ENCODE measurements at regions not wholly inside any gene's neighbourhood (a gene's known extent, or its start where the extent isn't known, plus 50 kb on each side); places are given as distances from the start of the nearest gene placed in this dataset.
"Not testable (repeated sequence)": the region's sequence is repeated elsewhere in the genome, so short reads cannot be mapped to it uniquely, and the experiment has no call there.

DNA sequence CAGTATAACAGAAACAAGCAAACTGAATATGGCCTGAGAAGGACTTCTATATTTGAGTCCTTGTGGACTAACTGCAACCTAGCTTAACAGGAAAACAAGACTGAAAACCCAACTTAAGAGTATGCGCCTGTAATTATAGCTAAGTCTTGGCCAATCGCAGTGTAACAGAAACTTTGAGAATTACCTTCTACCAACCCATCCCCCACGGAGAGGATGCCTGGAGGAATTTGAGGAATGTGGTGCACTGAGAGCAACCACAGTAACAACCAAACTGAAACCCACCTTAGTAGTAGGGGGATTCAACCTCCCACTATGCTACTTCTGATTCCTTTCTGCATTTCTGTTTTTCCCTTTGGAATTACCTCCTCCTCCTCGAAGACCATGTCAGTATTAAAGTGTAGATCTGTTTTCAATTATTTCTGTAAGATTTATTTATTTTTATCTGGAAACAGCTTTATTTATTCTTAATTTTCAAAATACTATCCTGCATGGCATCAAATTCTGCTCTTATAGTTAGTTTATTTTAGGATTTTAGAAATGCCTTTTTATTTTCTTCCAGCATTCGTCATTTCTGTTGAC lies 393.6 kb downstream of the KCNA4 start:
- DNase-seq (ENCODE audit: low spot score), result no peak

DNA sequence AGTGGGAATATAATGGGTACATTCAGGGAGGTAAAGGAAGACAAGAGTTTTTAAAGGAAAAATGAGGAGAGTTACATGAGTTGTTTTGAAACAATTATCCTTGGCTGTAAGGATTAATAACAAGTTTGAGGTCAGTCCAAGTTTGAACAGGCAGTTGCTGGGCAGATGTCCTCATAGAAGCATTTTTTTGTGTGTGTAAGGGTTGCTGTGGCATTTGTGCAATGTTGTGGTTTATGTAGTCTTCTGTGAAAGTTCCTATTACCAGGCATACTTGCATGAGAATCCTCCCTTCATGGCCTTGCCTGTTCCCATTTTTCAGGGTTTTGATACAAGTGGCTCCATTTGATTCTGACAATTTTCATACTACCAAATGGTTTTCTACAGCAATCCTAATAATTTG lies 400.2 kb downstream of the KCNA4 start:
- DNase-seq (ENCODE audit: low spot score), result no peak

- no peak for DNase-seq (ENCODE audit: low spot score)
These were observed 404.4 kb downstream of the KCNA4 start for GRCh38 chr11:29612423-29612822.

DNA sequence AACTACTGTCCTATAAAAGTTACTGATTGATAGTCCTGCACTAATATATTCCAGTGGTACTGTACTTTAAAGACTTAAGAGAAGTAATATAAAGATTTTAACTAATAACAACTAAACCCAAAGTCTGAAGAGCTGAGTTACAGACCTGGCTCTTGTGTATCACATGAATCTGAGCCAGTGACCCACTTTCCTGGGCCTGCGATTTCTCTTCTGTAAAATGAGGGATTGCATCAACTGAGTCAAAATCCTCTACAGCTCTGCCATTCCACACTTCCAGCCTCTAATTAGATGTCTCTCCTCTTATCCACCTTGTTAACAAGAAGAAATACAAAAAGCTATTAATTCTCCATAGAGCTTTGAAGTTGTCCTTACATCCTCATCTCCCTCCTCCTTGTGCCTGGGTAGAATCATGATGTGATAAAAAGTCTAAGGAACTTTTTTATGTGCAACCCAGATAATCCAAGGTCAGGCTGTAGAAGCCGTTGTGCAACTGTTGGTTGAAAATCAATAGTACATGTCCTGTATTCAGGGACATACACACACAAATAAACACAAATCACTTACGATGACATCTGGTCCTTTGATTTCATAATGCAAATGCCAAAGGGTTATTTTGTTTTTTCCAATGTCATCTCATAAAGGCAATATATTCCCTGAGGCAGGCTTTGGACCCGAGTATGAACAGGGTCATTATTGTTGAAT lies 410.3 kb downstream of the KCNA4 start:
- no peak for DNase-seq (ENCODE audit: low spot score)

DNA sequence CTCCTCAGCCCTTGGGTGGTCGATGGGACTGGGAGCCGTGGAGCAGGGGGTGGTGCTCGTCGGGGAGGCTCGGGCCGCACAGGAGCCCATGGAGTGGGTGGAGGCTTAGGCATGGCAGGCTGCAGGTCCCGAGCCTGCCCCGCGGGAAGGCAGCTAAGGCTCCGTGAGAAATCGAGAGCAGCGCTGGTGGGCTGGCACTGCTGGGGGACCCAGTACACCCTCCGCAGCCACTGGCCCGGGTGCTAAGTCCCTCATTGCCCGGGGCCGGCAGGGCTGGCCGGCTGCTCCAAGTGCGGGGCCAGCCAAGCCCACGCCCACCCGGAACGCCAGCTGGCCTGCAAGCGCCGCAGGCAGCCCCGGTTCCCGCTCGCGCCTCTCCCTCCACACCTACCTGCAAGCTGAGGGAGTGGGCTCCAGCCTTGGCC lies 416.7 kb downstream of the KCNA4 start:
- DNase-seq (ENCODE audit: low spot score), result not testable (repeated sequence)

DNA sequence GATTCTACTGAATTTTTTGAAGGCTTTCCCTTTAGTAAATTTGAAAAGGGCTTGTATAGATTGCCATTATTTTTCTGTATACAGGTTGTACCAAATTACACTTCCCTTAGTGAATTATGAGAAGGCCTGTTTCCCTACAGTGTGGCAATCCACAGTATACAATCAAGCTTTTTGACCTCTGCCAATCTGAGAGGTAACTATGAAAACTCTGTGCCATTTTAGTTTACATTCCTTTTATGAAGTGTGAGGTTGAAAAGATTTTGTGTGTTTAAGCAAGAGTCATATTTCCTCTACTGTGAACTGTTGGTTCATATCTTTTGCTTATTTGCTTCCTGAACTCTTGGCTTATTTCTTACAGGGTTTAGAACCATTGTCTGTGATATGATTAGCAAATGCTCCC lies 432.5 kb downstream of the KCNA4 start:
- no peak for DNase-seq (ENCODE audit: low spot score)

- no peak for DNase-seq (ENCODE audit: low spot score)
These were observed 438.0 kb downstream of the KCNA4 start for GRCh38 chr11:29578806-29579205.

GRCh38 chr11:29564486-29564885 lies 452.3 kb downstream of the KCNA4 start:
- DNase-seq (ENCODE audit: low spot score), result peak; percentile 68

DNA sequence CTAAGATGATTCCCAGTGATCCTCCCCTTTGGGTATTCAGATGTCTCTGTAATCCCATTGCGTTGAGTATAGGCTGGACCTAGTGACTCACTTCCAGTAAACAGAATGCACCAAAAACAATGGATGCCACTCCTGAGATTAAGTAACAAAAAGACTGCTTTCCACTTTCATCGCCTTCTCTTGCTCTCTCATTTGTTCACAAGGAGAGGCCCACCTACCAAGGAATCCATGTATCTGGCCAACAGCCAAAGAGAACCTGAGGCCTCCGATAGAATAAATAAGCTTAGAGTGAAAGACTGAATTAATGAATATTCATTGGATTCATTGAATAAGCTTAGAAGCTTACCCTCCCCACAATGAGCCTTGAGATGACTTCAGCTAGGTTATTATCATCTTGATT lies 454.6 kb downstream of the KCNA4 start:
- DNase-seq (ENCODE audit: low spot score), result no peak

GRCh38 chr11:29553990-29554389 lies 462.8 kb downstream of the KCNA4 start:
- no peak for DNase-seq (ENCODE audit: low spot score)

- no peak for DNase-seq (ENCODE audit: low spot score)
These were observed 478.3 kb downstream of the KCNA4 start for GRCh38 chr11:29538339-29539036.

GRCh38 chr11:29534836-29535235 lies 482.0 kb downstream of the KCNA4 start:
- DNase-seq (ENCODE audit: low spot score), result no peak

DNA sequence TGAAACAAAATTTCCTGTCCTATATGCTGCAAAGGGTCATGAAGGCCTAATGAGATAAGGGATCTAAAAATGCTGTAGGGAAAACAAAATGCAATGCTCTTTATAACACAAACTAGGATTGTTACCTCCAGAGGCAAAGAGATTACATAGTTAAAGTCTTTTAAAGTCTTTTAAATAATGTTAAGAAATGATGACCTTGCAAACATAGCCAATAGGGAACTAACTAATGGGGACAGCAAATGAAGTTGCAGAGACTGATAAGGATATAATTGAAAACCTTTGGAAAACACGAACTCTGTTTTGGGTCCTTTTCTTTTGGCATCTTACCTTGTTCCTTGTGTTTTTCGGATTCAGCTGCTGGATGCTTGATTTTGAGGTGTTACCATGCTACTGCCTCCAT lies 485.9 kb downstream of the KCNA4 start:
- no peak for DNase-seq (ENCODE audit: low spot score)

DNA sequence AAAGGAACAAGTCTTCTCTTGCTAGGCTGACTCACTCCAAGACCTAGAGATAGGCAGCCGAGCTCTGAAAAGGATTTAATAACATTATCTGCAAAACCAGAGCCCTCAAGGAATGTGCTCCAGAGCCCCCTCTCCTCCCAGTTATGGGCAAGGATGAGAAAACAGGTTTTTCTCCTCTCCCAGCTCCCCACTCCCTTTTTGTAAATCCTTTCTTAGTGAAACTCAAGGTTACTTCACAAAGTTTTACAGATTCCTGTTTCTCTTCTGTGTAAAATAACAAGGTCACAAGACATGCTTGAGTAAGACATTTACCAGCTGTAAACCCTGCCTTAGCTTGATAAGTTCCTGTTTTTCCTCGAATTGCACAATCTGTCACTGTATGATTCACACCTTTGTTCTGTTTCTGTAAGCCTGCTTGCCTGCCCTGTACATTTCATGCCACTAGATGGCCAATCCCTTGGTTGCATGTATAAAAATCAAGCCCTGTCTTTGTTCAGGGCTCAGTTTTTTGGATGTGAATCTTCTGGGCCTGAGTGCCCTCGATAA lies 489.4 kb downstream of the KCNA4 start:
- DNase-seq (ENCODE audit: low spot score), result peak; percentile 15

- no peak for DNase-seq (ENCODE audit: low spot score)
These were observed 498.2 kb downstream of the KCNA4 start for GRCh38 chr11:29518389-29519174.

- no peak for DNase-seq (ENCODE audit: low spot score)
These were observed 505.4 kb downstream of the KCNA4 start for GRCh38 chr11:29511394-29511793.

- DNase-seq (ENCODE audit: low spot score), result peak; percentile 59
These were observed 509.5 kb downstream of the KCNA4 start for GRCh38 chr11:29507376-29507775.

DNA sequence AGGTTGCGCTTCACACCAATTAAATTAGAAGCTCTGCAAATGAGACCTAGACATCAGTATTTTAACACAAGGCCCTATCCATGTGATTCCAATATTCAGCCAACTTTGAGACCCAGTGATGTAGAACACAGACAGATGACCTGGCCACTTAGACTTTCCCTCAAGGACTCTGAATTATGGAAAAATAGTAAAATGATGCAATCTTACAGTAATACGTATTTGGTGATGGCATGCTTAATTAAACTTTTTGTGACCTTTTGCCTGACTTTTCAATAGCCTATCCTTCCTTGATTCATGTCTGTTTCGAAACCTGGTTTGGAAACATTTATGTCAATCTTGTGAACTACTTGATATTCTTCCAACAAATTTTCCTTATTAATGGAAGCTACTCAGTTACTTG lies 521.2 kb downstream of the KCNA4 start:
- no peak for DNase-seq (ENCODE audit: low spot score)

DNA sequence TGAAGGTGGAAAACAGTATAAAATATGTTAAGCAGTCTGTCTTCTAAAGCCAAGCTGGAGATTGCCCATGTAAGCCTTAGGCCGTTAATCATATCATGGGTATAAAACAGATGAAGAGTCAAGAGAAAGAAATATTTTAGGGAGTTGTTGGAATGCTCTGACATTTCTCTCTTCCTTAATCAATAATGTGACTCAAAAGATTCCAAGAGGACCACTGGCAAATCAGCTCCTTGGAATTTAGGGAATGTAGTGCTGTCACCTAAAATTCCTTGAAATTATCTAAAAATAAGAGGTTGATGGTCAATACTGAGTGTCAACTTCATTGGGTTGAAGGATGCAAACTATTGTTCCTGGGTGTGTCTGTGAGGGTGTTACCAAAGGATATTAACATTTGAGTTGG lies 525.9 kb downstream of the KCNA4 start:
- no peak for DNase-seq (ENCODE audit: low spot score)

GRCh38 chr11:29486301-29486700 lies 530.5 kb downstream of the KCNA4 start:
- DNase-seq (ENCODE audit: low spot score), result no peak

GRCh38 chr11:29485641-29486040 lies 531.2 kb downstream of the KCNA4 start:
- DNase-seq (ENCODE audit: low spot score), result peak; percentile 63

- DNase-seq (ENCODE audit: low spot score), result no peak
These were observed 532.3 kb downstream of the KCNA4 start for GRCh38 chr11:29484548-29484947.

All from COLO829 (cell line).